Kidney capillary endothelial cell (primary cell): ENCODE measurements at regions not wholly inside any gene's neighbourhood (a gene's known extent, or its start where the extent isn't known, plus 50 kb on each side); places are given as distances from the start of the nearest gene placed in this dataset.

Source experiments
- DNase-seq: peaks from one replicate; pipeline ENCODE4 v3.0.0-alpha.2; 2018; ENCODE audit warnings: low spot score

- no peak for DNase-seq
Observed at GRCh38 chr5:76030343-76030742, 52.8 kb upstream of the SV2C start.

- no peak for DNase-seq
Observed at GRCh38 chr5:76029739-76030138, 53.4 kb upstream of the SV2C start.

- DNase-seq = no peak
Observed at GRCh38 chr5:76025790-76026189, 57.4 kb upstream of the SV2C start.

- no peak for DNase-seq
Observed at GRCh38 chr5:76025069-76025468, 58.1 kb upstream of the SV2C start.

GRCh38 chr5:76022611-76023010 lies 60.6 kb upstream of the SV2C start:
- DNase-seq = no peak

GRCh38 chr5:76021936-76022584 lies 61.1 kb upstream of the SV2C start:
- DNase-seq = no peak

GRCh38 chr5:76016258-76016657 lies 66.9 kb upstream of the SV2C start:
- no peak for DNase-seq

GRCh38 chr5:76014005-76014404 lies 69.2 kb upstream of the SV2C start:
- DNase-seq = no peak

- no peak for DNase-seq
Observed at GRCh38 chr5:76007904-76008303, 75.3 kb upstream of the SV2C start.

- no peak for DNase-seq
Observed at GRCh38 chr5:76000582-76000981, 82.6 kb upstream of the SV2C start.

GRCh38 chr5:75993643-75994520 lies 89.3 kb upstream of the SV2C start:
- no peak for DNase-seq

- no peak for DNase-seq
Observed at GRCh38 chr5:75993183-75993582, 90.0 kb upstream of the SV2C start.

- no peak for DNase-seq
Observed at GRCh38 chr5:75992753-75993152, 90.4 kb upstream of the SV2C start.

GRCh38 chr5:75985077-75985476 lies 98.1 kb upstream of the SV2C start:
- no peak for DNase-seq

- no peak for DNase-seq
Observed at GRCh38 chr5:75975496-75975895, 107.7 kb upstream of the SV2C start.

- DNase-seq = no peak
Observed at GRCh38 chr5:75965292-75965691, 117.9 kb upstream of the SV2C start.

GRCh38 chr5:75964008-75964407 lies 119.2 kb upstream of the SV2C start:
- no peak for DNase-seq

GRCh38 chr5:75963554-75963953 lies 119.6 kb upstream of the SV2C start:
- no peak for DNase-seq

- no peak for DNase-seq
Observed at GRCh38 chr5:75961818-75962217, 121.4 kb upstream of the SV2C start.

- no peak for DNase-seq
Observed at GRCh38 chr5:75960129-75960528, 123.1 kb upstream of the SV2C start.

- no peak for DNase-seq
Observed at GRCh38 chr5:75952963-75953362, 130.2 kb upstream of the SV2C start.

GRCh38 chr5:75952291-75952690 lies 130.9 kb upstream of the SV2C start:
- no peak for DNase-seq

GRCh38 chr5:75951716-75952115 lies 131.5 kb upstream of the SV2C start:
- DNase-seq = no peak

GRCh38 chr5:75951158-75951557 lies 132.0 kb upstream of the SV2C start:
- DNase-seq = no peak
